GM19395 (cell line): ENCODE measurements at regions not wholly inside any gene's neighbourhood (a gene's known extent, or its start where the extent isn't known, plus 50 kb on each side); places are given as distances from the start of the nearest gene placed in this dataset.
A peak's percentile ranks its signal among the peaks of the same experiment; 100 is the strongest.
"Not testable (repeated sequence)": the region's sequence is repeated elsewhere in the genome, so short reads cannot be mapped to it uniquely, and the experiment has no call there.

Experiments
- ATAC-seq: cut with Tn5 transposase; IDR thresholded peaks from one replicate; pipeline ENCODE4 v1.9.1; 2021; ENCODE audit warnings: mild to moderate bottlenecking, moderate library complexity; ENCODE audit not compliant: unreplicated experiment

DNA sequence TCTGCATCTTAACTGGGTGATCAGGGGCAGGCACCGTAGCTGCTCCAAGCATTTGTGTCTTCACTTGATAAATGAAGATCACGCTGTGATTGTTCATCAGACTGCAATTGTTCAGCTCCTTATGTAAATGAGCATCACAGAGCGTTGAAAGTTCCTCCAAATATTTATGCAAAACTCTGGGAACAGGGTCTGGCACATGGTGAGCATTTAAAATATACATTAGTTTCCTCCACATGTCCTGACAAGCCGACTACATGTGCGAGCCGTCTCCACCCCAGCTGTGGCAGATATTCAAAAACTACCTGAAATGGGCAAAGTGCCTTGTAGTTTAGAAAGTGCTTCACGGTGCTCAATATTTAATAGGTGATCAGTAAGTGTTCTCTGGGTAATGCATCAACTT is 175.1 kb upstream of the ID2 start:
- no peak for ATAC-seq

DNA sequence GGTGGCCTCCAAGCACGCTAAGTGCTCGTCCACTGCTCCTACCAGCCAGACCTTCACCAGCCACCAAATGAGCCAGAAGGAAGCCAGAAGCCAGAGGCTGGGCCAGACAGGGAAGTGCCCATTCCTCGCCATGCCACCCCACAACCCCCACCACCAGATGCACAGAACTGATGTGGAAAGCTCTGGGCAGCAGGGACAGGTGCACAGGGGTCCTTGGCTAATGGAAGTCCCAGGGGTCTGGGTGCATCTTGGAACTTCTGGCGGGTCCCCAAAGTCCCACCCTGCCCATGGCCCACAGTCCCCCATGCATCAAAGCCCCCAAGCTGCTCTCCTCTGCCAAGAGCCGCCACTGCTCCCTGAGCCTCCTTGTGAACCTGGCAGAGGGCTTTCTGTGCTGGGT is 173.1 kb upstream of the ID2 start:
- no peak for ATAC-seq

DNA sequence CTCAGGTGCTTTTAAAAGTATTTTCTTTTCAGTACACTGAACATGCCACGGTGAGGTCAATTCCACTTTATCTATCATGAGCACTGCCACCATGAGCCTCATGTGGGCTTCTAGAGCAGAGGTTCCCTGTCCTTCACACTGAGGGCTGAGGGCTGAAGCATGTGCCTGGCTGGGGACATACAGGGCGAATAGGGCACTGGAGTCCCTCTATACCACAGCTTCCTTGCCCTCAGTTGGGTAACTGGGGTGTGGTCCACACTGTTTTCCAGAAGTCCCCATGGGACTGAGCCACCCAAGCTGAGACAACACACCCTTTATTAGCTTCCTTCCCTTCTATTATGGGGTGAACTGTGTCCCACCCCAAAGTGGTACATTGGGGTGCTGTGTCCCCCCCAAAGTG is 172.2 kb upstream of the ID2 start:
- ATAC-seq: no peak

DNA sequence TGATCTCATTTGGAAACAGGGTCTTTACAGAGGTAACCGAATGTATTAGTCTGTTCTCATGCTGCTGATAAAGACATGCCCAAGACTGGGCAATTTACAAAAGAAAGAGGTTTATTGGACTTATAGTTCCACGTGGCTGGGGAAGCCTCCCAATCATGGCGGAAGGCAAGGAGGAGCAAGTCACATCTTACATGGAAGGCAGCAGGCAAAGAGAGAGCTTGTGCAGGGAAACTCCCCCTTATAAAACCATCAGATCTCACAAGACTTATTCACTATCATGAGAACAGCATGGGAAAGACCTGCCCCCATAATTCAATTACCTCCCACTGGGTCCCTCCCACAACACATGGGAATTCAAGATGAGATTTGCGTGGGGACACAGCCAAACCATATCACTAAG is 171.8 kb upstream of the ID2 start:
- not testable (repeated sequence) for ATAC-seq

DNA sequence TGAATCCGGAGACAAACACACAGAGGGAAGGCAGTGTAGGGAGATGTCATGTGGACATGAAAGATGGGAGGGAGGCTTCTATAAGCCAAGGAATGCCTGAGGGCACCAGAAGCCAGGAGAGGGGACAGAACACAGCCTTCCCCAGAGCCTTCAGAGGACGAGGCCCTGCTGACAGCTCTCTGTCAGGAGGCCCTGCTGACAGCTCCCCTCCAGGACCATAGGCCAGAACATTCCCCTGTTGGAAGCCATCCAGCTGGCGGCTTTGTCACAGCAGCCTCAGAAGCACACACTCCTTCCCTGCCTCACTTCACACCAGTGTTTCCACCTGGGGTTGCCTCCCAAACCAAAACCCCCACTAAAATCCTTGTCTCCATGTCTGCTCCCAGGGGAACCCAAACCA is 171.3 kb upstream of the ID2 start:
- ATAC-seq: no peak

DNA sequence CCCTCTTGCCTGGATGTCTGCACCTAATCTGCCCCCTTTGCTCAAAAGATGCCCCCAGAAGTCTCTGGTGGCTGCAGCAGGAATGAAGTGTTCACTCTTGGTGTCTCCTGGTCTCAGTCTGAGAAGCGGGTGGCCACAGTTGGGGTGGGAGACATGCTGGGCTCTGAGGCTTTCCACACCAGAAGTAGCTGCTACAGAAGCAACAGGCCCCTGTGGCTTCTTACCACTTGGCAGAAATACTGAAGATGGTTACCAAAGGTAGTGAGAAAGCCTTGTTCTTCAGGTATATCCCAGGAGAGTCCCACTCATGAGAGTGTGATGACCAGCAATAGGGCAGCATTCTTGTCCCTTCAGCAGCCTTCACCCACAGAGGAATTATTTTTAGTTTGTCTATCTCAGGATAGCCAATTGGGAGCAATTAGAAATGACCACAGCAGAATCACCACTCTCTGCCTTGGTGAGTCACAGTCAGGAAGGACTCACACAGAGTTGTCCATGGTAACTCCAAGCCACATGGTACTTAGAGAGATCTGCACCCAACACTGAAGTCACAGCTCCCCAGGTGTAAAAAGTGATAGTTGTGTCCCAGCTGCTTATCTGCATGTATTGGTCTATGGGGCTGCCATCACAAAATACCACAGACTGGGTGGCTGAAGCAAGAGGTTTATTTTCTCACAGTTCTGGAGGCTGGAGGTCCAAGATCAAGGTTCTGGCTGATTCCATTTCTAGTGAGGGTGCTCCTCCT is 169.8 kb upstream of the ID2 start:
- no peak for ATAC-seq

DNA sequence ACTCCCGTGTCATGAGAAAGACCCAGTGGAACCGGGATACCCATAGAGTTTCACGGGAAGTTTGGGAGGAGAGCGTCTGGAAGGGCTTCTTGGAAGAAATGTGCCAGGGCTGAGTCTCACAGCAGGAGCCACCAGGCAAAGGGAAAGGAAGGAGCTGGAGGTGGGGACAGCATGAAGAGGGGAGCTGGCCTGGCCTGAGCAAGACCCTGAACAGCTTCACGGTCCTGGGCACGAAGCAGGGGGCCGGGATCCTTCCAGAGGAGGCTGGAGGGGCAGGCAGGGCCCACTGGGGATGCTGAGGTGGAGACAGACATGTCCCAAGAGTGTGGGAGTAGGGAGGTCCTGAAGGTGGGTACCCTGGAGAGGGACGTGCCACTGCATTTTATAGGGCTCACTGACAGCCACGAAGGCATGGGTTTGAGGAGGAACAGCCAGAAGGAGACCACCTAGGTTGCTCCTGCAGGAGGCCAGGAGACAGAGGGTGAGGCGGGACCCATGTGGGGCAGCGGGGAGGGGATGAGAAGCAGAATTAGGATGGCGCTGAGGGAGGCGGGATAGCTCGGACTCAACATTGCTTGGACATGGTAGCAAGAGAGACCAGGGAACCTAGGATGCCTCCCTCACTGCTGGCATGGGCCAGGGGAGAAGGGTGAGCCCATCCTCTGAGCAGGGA is 168.1 kb upstream of the ID2 start:
- no peak for ATAC-seq

DNA sequence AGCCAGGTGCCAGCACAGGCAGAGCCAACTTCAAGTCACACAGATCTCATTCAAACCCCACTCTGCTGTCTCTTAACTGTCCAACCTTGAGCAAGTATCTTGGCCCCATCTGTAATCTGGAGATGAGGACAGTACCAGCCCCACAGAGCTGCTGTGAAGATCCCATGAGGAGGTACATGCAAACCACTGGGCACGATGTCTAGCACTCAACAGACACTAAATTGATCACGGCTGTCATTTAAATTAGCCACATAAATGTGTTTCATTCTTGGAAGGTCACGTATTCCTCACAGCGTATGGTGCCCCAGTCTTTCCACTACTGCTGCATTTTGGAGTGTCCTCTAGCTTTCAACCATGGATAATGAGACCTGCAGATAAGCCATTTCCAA is 167.6 kb upstream of the ID2 start:
- ATAC-seq: no peak

DNA sequence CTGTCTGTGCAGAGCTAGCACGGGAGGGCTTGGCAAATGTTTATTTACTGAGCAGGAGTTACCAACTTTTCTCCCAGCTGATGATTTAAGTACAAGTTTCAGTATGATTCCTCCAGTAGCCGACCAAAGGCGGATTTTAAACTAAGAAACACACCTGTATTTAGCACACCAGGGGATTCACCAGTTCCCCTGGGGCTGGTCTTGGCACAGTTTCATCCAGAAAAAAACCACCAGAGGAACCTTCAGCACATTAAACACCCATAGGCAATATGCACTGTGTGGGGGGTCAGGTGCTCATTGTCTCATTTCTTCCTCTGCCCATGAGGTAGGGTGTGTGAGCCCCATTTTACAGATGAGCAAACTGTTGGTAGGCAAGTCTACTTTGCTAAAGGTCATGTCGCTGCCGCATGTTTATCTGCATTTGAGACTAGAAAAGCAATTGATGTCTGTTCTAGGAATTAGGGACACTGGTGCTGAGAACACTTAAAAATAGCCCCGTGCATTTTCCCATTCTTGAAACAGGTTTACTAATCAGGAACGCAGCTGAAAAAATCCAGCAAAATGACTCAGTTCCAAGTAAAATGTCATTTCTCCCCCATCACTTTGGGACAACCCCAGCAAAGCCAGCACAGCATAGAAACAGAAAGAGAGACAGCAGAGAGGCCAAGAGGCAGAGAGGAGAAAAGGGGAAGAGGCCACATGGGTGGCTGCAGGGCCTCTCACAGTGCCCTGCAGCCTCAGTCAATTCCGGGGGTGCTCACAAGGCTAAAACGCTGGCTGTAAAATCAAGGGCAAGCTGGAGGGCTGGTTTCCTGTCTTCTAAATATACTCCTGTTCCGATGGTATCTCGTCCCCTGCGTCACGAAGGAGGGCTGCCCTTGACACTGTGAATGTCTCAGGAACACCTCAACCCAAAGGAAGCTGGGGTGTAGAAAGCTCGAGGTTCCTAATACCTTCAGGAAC is 166.8 kb upstream of the ID2 start:
- ATAC-seq: peak; percentile 73

DNA sequence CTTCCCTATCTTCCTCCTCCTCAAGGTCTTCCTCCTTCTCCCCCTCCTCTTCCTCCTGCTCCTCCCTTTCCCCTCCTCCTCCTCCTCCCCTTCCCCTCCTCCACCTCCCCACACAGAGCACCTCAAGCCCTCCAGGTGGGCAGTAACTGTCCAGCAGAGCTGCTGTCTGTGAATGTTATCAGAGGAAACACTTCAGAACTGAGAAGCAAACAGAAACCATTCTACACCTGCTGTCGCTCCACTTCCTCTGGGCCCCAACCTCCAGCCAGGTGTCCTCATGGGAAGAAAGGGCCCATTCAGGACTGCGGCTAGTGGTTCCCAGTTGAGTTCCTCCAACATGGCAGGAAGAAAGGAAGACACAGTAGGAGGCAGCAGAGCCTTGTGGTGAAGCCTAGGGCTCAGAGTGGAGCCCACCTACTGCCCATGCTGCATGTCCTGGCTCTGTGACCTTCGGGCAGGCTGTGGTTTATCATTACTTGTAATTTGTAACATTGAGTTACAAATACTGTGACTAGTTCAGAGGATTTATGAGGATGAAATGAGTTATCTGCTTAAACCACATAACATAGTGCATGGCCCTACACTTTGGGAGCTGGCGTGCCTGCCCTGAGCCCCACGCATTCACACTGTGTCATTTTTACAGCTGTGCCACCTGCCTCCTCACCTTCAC is 165.9 kb upstream of the ID2 start:
- peak; percentile 47 for ATAC-seq

DNA sequence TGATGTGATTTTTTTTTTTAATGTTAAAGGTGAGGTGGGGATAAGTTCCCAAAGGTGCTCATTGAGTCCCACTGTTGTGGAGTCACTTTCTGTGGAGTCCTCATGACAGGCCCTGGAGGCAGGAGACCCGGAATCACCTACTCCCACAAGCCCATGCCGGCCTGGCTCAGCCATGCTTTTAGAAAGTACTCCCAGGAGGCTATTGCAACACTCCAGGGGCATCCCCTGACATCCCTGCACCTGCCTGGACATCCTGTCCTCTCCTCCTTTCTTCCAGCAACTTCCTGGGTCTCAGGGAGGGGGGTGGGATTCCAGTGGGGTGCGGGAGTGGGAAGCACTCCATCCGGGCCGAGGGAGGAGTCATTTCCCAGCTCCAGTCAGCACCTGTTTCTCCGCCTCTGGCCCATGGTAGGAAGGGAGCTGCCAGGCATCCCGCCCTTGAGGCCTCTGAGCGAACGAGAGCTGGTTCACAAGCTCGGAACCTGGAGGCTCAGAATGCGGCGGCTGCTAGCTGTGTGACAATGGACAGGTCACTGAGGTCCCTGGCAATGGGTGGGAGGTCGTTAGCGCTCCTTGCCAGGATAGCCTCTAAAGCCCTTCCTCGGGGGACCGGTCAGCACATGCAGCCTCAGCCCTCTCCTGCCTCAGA is 163.9 kb upstream of the ID2 start:
- ATAC-seq: no peak

DNA sequence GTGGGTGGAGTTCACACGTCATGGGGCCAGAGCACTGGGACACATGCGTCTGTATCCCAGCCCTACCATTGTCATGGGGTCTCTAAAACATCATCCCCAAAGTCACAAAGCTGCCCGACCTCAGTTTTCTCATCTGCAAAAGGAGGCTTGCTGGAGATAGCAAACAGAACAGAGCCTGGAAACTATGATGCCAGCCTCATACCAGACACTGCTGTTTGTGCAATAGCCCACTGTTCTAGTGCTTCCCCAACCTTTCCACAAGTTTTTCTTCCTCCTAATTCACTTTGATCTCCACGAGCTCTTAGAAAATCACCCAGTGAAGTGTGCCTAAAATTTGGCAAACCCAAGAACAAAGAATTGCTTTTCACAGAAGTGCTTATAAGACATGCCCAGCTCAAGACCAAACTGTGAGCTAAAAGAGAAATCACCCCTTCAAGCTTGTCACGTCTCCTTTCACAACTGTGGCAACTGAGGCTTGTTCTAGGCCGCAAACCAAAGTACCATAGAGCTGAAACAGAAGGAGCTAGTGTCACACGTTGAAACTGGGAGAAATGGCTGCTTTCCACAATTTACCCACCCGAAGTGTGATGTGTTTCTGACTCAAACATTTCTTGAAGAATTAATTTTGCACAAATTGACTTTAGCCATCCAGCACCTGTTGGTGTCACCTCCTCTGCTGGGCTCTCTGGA is 162.7 kb upstream of the ID2 start:
- no peak for ATAC-seq

DNA sequence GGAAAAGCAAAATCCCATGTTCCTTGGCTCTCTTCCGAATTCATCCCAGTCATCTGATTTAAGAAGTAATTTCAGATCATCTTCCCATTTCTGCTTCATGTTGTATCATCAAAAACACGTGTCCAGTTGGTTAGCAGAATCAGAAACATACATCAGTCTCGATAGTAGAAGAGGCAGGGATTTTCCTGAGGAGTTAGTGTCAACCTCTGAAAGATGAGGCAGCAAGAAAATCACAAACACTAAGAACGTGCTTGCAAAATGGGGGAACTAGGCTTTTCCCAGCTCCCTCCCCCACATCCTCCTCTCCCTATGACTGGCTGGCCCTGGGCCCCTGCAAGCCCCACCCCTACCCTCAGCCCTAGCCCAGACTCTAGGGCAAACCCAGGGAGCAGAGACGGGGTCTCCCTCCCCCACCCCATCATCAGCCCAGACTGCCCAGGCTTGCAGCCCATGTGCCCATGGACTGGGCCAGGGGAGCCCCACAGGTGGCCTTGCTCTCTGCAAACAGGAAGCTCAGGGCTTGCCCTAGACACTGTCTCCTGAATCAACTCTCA is 161.0 kb upstream of the ID2 start:
- ATAC-seq: no peak

DNA sequence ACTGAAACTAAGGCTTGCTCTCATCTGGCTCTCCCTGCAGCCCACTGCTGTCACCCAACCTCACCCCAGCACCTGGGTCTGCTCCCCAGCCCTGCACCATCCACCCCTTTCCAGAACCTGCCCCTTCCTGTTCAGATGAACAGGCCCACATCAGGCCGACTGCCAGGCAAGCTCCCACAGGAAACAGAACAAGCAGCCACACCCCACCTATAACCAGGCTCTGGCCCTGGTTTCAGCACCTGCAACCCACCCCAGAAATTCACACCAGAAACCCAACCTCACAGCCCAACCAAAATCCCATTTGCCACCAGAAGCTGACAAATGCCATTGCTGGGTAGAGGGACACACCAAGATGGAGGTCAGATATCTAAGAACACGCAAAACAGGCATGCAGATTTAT is 159.2 kb upstream of the ID2 start:
- peak; percentile 35 for ATAC-seq

DNA sequence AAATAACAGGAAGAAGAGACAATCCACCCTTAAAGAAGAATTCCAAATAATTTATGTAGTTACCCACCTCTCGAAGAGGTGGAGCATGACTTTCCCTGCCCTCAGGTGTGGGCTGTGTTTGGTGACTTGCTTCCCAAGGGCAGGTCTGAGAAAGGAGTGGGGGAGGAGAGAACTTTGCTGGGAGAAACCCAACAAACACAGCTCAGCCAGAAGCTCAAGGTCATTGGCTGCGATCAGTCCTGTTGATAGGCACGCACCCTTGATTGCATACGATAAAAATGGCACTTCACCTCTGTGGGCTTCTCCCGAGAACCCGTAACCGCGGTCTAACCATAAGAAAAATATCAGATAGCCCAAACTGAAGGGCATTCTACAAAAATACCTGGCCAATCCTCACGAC is 157.5 kb upstream of the ID2 start:
- ATAC-seq: no peak

DNA sequence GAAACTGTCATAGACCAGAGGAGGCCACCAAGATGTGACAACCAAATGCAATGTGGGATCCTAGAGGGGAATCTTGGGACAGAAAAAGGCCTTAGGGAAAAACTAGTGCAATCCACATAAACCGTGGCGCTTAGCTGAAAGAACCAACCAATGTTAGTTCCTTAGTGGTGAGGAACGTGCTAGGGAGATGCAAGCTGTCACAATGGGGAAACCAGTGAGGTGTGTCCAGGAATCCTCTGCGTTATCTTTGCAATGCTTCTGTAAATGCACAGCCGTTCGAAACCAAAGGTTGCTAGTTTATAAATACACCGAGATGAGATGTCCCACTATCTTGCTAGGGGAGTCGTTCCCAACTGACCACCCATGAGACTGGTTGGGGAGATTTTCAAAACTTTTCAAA is 157.0 kb upstream of the ID2 start:
- ATAC-seq: no peak

DNA sequence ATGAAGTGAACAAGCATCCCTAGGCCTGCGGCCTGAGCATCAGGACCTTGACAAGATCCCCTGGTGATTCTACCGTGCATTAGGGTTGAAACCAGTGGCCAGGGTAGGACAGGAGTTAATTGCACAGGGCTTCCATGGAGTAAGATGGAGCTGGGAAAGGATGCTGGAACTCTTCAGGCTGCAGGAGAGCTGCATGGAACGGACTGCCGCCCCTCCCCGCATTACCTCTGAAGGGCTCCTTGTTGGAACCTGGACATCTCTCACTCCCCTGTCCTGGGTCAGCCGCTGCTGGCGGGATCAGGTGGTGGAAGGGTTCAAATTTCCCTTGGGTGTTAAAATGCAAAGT is 156.6 kb upstream of the ID2 start:
- ATAC-seq: peak; percentile 0

DNA sequence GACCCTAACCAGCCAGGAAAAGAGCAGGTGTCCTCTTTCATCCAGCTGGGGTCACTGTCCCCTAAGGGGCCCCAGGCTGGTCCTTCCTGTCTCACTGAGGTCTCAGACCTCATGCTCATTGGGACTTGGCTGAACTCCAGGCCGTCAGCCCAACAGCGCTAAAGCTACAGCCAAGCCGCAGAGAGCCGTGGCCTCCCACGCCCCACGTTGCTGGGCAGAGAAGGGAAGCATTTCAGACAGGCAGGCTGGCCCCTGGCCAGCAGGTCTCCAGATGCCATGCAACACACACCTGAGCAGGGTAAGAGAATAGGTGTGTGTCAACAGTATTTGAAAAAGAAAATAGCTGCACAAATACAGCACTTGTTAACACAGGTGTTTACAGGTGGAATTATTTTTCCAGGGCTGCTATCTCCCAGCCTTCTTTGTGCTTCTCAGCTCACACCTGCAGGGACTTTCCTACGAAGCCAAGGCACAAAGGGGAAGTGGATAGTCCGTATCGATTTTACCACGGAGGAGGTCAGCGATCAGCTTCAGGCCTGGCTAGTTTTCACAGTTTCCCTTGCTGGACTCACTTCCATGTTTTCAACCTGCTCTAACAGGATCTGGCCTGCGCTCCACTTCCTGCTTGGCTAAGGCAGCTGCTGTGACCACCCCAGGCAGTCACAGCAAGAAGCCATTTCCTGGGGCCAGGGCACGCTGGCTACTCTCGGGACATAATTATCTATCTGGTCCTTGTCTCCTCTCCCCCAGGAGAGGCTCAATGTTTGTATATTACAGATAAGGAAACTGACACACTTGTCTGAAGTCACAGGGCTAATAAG is 156.1 kb upstream of the ID2 start:
- peak; percentile 64 for ATAC-seq

DNA sequence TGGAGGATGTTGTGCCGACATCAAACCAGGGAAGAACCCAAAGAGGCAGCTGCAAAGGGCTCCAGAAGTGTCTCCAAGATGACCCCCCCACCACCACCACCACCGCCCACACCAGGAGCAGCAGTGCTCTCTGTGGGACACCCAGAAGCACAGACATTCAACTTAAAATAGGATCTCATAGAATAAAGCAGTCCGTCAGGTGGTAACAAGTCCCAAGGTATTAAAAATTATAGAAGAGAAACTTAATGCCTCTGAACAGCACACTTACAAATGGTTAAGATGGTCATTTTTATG is 155.5 kb upstream of the ID2 start:
- ATAC-seq: no peak
